ENCODE measurements at regions not wholly inside any gene's neighbourhood (a gene's known extent, or its start where the extent isn't known, plus 50 kb on each side); places are given as distances from the start of the nearest gene placed in this dataset.

DNA sequence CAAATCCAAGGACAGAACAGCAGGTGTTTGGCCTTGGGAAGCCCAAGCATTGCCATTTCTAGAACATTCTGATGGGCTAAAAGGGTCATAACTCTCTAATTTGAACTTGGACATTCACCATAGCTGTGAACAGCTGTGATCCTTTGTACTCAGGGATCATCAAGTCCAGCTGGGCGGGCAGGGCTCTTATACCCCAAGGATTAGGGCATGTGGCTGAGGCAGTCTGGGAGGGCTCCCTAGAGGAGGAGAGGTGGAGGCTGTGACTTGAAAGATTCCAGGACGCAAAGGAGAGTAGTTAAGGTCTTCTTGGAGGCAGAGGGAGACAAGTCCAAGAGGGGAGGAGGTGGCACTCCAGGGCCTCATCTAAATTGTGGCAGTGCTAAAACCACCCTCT, 233.1 kb upstream of the GSE1 start:
- Histone ChIP-seq H3K18ac (ENCODE audit: insufficient read length, low read depth, low read length) (no peak overlapping the region), H4K91ac (ENCODE audit: insufficient read length, low read depth, low read length) (no peak overlapping the region), H2AFZ (ENCODE audit: low read length) (no peak overlapping the region), H2BK120ac (ENCODE audit: low read depth, low read length, poor library complexity, severe bottlenecking) (no peak overlapping the region), H3K4me1 (ENCODE audit: insufficient read depth, low read length) (no peaks in the 10 kb centered on the region; the same call in 1 of the 2 replicates), H3K27me3 (ENCODE audit: insufficient read depth, low read length) (no peaks in the 10 kb centered on the region), H3T11ph (ENCODE audit: low read length) (no peak overlapping the region), H2AK5ac (ENCODE audit: insufficient read length, low read length) (no peak overlapping the region), H3K79me2 (ENCODE audit: insufficient read depth, low read length) (no peaks in the 10 kb centered on the region), H3K14ac (ENCODE audit: insufficient read depth, low read length) (no peak overlapping the region), H4K8ac (replicated peaks; ENCODE audit: insufficient read length, low read depth, low read length) (no peak overlapping the region), H3K27ac (ENCODE audit: insufficient read length, low read depth, low read length) (no peak overlapping the region), H2BK12ac (ENCODE audit: insufficient read length, low read depth, low read length) (no peak overlapping the region), H3K4me2 (ENCODE audit: insufficient read depth, insufficient read length, low read length) (no peak overlapping the region), H2BK20ac (ENCODE audit: low read depth, low read length, poor library complexity, severe bottlenecking) (no peak overlapping the region), H4K5ac (ENCODE audit: insufficient read length, low read depth, low read length) (no peak overlapping the region), H3K79me1 (ENCODE audit: insufficient read depth, low read depth, low read length, poor library complexity, severe bottlenecking) (no peaks in the 10 kb centered on the region), H3K9ac (ENCODE audit: extremely low read depth, insufficient read length, low read length) (no peak overlapping the region), H2BK5ac (ENCODE audit: insufficient read length, low read length) (no peak overlapping the region), H3K23me2 (ENCODE audit: insufficient read length, low read depth, low read length, poor library complexity, severe bottlenecking) (no peaks in the 10 kb centered on the region), H3K4ac (ENCODE audit: low read depth, low read length) (no peak overlapping the region), H4K20me1 (ENCODE audit: control insufficient read depth, insufficient read depth, insufficient read length) (peaks cover 3% of the 10 kb centered on the region), H3K9me3 (ENCODE audit: control insufficient read depth, low read depth, low read length) (no peaks in the 10 kb centered on the region), H3K23ac (ENCODE audit: insufficient read length, low read depth, low read length) (no peak overlapping the region), H3K56ac (ENCODE audit: insufficient read length, low read depth, low read length) (no peak overlapping the region), H2BK15ac (ENCODE audit: low read depth, low read length) (no peak overlapping the region)
- no peak for DNase-seq
- Mint-ChIP-seq H3K4me3 (no peak overlapping the region), H3K27me3 (ENCODE audit: low read depth) (peaks cover 1% of the 10 kb centered on the region; the same call in 1 of the 2 replicates), H3K36me3 (ENCODE audit: insufficient read depth in 1 of 3, low read depth in 3 of 3) (no peaks in the 10 kb centered on the region), H3K4me1 (peaks cover 6 to 23% of the 10 kb centered on the region in 2 experiments), H3K27ac (no peak overlapping the region; a peak in 1 of 7 replicates), H3K9me3 (peaks cover 0 to 2% of the 10 kb centered on the region in 2 experiments; a peak in 1 of 5 replicates)
- TF ChIP-seq, protein P1, sequence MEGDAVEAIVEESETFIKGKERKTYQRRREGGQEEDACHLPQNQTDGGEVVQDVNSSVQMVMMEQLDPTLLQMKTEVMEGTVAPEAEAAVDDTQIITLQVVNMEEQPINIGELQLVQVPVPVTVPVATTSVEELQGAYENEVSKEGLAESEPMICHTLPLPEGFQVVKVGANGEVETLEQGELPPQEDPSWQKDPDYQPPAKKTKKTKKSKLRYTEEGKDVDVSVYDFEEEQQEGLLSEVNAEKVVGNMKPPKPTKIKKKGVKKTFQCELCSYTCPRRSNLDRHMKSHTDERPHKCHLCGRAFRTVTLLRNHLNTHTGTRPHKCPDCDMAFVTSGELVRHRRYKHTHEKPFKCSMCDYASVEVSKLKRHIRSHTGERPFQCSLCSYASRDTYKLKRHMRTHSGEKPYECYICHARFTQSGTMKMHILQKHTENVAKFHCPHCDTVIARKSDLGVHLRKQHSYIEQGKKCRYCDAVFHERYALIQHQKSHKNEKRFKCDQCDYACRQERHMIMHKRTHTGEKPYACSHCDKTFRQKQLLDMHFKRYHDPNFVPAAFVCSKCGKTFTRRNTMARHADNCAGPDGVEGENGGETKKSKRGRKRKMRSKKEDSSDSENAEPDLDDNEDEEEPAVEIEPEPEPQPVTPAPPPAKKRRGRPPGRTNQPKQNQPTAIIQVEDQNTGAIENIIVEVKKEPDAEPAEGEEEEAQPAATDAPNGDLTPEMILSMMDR (conservative IDR thresholded peaks at IDR 0.05) = no peak
- WGBS (ENCODE audit: extremely low coverage, insufficient read length, low lambda C conversion rate) = no CpG with 5 or more reads among the region's 2 CpGs

Data from H9 (cell line).